Ascending aorta (tissue), 2 donors: ENCODE measurements at regions not wholly inside any gene's neighbourhood (a gene's known extent, or its start where the extent isn't known, plus 50 kb on each side); places are given as distances from the start of the nearest gene placed in this dataset.

Experiments
- DNase-seq, 2 donors: peaks; one replicate each; pipeline ENCODE4 v3.0.0-alpha.2; 2019; ENCODE audit warnings: low spot score in 2 of 2
- H3K27ac ChIP-seq, 2 donors: fragments of 200-600 bp; sonication (generic); one replicate each; pipeline ENCODE4 v1.5.1; 2016 to 2017; ENCODE audit warnings: mild to moderate bottlenecking in 1 of 2
- H3K27me3 ChIP-seq: fragments of 200-600 bp; sonication (generic); one replicate; pipeline ENCODE4 v1.5.1; 2017
- H3K36me3 ChIP-seq, 2 donors: fragments of 200-600 bp; sonication (generic); one replicate each; pipeline ENCODE4 v1.5.1; 2016
- H3K4me1 ChIP-seq, 2 donors: fragments of 200-600 bp; sonication (generic); one replicate each; pipeline ENCODE4 v1.5.1; 2016 to 2017; ENCODE audit warnings: mild to moderate bottlenecking in 1 of 2
- H3K4me3 ChIP-seq, 2 donors: fragments of 200-600 bp; sonication (generic); one replicate each; pipeline ENCODE4 v1.5.1; 2016 to 2017; ENCODE audit warnings: mild to moderate bottlenecking in 1 of 2
- H3K9me3 ChIP-seq, 2 donors: fragments of 200-600 bp; sonication (generic); one replicate each; pipeline ENCODE4 v1.5.1; 2016
- CTCF ChIP-seq, 3 experiments: fragments of 200-600 bp in 2 of 3; fragments of 450-650 bp in 1 of 3; sonication (generic) in 2 of 3; IDR thresholded peaks; one replicate each; pipeline ENCODE4 v1.5.1; 2016 to 2019; ENCODE audit warnings: antibody characterized with exemption in 3 of 3, mild to moderate bottlenecking in 1 of 3, moderate library complexity in 1 of 3
- intact Hi-C: fragments of 100-400 bp; cut with DNase I; formaldehyde crosslinking; loops from one replicate; pipeline ENCODE4 v1.15.1; 2023

GRCh38 chr2:190800528-190800927 lies 80.1 kb upstream of the GLS start:
- TF ChIP-seq CTCF (IDR thresholded peaks at IDR 0.05) = no peak

DNA sequence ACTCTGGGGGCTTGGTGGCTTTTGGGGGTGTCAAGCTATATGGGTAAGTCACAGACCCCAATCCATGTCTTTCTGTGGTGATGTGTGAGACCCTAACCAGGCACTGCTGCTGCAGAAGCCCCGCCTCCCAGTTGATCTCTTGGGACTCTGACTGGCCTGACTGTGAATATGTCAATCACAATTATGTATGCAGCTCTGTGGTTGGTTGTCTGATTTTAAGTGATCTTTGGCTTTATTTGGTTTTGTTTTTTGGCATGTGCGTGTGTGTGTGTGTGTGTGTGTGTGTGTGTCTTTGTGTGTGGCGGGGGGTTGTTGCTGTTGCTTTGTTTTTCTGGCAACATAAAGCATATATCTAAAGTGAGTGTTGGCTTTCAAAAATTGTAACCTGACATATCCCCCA lies 78.5 kb upstream of the GLS start:
- no peaks in the 10 kb centered on the region for H3K36me3 ChIP-seq
- intact Hi-C loops = loop anchor here (2.0 kb wide), 1 partner anchor 19 kb away; no protein-coding TSS in a partner anchor
- no peaks in the 10 kb centered on the region for H3K4me1 ChIP-seq
- no peak overlapping the region for H3K4me3 ChIP-seq
- no peaks in the 10 kb centered on the region for H3K27me3 ChIP-seq
- DNase-seq = no peak
- no peaks in the 10 kb centered on the region for H3K9me3 ChIP-seq
- H3K27ac ChIP-seq = no peak overlapping the region
- no peak for TF ChIP-seq CTCF (IDR thresholded peaks at IDR 0.05)

More at GRCh38 chr2:190800528-190800927, 80.1 kb upstream of the GLS start:
- no peaks in the 10 kb centered on the region for H3K36me3 ChIP-seq
- H3K4me3 ChIP-seq = no peak overlapping the region
- no peak overlapping the region for H3K27ac ChIP-seq
- DNase-seq = no peak
- no peaks in the 10 kb centered on the region for H3K27me3 ChIP-seq
- H3K9me3 ChIP-seq = no peaks in the 10 kb centered on the region
- intact Hi-C loops = no loop called here
- no peaks in the 10 kb centered on the region for H3K4me1 ChIP-seq

DNA sequence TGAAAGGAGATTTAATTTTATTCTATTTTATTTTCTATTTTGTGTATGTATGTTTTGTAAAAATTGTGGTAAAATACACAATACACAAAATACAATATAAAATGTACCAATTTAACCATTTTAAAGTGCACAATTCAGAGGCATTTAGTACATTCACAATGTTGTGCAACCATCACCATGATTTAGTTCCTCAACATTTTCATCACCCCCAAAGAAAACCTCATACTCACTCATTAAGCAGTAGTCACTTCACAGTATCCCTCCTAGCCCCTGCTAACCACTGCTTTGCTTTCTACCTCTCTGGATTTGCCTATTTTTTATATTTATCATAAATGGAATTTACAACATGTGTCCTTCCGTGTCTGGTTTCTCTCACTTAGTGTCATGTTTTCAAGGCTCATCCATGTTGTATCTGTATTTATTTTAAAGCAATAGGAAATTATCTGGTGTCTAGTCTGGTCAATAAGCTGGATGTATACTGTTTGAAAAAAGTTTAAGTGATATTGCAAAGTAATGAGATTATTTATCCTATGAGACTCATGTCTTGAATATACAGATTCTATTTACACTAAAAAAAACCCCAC lies 77.9 kb upstream of the GLS start:
- Histone ChIP-seq H3K9me3 (no peaks in the 10 kb centered on the region), H3K27me3 (no peaks in the 10 kb centered on the region), H3K36me3 (no peaks in the 10 kb centered on the region), H3K4me1 (no peaks in the 10 kb centered on the region), H3K4me3 (no peak overlapping the region), H3K27ac (no peak overlapping the region)
- no peak for DNase-seq
- TF ChIP-seq CTCF (IDR thresholded peaks at IDR 0.05) = no peak
- intact Hi-C loops = loop anchor here (2.0 kb wide), 1 partner anchor 20 kb away; no protein-coding TSS in a partner anchor

DNA sequence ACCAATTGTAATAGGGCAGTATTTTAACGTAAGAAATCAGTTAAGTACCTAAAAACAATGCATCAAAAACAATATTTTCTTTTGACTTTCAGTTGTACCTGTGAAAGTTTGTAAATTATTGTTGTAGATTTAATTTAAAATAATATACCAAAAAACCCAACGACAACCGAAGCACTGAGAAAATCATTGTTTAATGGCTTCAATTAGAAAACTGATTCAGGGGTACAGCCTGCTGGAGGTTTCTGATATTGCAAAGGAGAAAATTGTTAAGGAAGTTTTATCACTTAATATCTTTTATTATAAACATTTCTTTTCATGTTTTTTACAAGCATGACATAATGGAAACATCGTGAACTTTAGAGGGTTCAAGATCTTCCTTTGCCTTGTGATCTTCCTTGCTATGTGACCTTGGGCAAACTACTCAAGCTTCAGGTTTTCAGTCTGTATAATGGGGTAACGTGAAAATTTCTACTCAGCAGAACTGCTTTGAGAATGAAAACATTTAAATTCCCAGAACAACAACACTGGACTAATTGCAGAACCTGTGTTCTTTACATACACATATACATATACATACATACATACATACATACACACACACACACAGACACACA lies 76.3 kb upstream of the GLS start:
- H3K36me3 ChIP-seq = no peaks in the 10 kb centered on the region
- H3K9me3 ChIP-seq = no peaks in the 10 kb centered on the region
- DNase-seq = no peak
- intact Hi-C loops = no loop called here
- H3K27ac ChIP-seq = no peak overlapping the region
- H3K27me3 ChIP-seq = no peaks in the 10 kb centered on the region
- peak; percentile 30 to 63 (median 52) for TF ChIP-seq CTCF (IDR thresholded peaks at IDR 0.05)
- H3K4me1 ChIP-seq = no peaks in the 10 kb centered on the region
- H3K4me3 ChIP-seq = no peak overlapping the region

- intact Hi-C loops = no loop called here
- TF ChIP-seq CTCF (IDR thresholded peaks at IDR 0.05) = no peak
- H3K4me1 ChIP-seq = no peaks in the 10 kb centered on the region
- H3K9me3 ChIP-seq = no peaks in the 10 kb centered on the region
- H3K36me3 ChIP-seq = no peaks in the 10 kb centered on the region
- no peaks in the 10 kb centered on the region for H3K27me3 ChIP-seq
- no peak overlapping the region for H3K27ac ChIP-seq
- H3K4me3 ChIP-seq = no peak overlapping the region
- DNase-seq = no peak
These were observed 75.5 kb upstream of the GLS start for GRCh38 chr2:190805126-190805525.
